ENCODE measurements at regions not wholly inside any gene's neighbourhood (a gene's known extent, or its start where the extent isn't known, plus 50 kb on each side); places are given as distances from the start of the nearest gene placed in this dataset.

DNA sequence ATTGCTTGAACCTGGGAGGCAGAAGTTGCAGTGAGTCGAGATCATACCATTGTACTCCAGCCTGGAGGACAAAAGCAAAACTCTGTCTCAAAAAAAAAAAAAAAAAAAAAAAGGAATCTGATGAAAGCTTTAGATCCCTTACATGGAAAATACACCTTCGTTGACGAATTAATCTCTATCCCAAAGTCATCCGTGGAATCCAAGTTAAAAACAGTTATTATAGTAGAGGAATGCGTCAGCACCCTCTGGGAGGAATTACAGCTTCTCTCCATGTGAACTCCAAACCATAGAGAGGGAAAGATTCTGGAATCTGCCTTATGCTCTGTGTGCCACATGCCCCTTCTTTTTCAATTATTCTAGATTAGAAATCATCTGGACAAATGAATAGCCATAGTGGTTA, 192.3 kb upstream of the C2CD4B start:
- FAIRE-seq: no peak
- no peak overlapping the region for H3K4me3 ChIP-seq (ENCODE audit: insufficient read depth, low read depth, low read length)
- H3K9me3 Mint-ChIP-seq (ENCODE audit: unreplicated experiment): no peaks in the 10 kb centered on the region

DNA sequence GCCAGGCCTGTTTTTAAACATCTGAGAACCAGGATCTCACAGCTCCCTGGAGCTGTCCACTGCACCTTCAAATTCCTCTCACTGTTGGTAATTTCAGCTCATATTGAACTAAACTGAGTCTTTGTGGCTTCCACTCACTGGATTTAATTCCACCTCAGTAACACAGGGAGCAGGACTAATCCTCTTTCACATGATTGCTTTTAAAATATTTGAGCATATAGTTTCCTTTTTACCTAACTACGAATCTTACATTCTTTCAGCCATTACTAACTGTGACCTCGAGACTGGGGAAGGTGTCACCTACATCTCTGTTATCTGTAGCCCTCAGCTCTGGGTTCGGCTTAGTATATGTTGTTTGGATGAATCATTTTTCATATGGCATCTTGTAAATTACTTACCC, 194.3 kb upstream of the C2CD4B start:
- no peaks in the 10 kb centered on the region for H3K36me3 ChIP-seq (ENCODE audit: insufficient read depth, low read length)
- TF ChIP-seq, protein P1, sequence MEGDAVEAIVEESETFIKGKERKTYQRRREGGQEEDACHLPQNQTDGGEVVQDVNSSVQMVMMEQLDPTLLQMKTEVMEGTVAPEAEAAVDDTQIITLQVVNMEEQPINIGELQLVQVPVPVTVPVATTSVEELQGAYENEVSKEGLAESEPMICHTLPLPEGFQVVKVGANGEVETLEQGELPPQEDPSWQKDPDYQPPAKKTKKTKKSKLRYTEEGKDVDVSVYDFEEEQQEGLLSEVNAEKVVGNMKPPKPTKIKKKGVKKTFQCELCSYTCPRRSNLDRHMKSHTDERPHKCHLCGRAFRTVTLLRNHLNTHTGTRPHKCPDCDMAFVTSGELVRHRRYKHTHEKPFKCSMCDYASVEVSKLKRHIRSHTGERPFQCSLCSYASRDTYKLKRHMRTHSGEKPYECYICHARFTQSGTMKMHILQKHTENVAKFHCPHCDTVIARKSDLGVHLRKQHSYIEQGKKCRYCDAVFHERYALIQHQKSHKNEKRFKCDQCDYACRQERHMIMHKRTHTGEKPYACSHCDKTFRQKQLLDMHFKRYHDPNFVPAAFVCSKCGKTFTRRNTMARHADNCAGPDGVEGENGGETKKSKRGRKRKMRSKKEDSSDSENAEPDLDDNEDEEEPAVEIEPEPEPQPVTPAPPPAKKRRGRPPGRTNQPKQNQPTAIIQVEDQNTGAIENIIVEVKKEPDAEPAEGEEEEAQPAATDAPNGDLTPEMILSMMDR (IDR thresholded peaks at IDR 0.05; ENCODE audit: insufficient read depth, low read depth, low read length): no peak
- TF ChIP-seq EZH2 (IDR thresholded peaks at IDR 0.05; ENCODE audit: insufficient read depth, low read length): no peak
- H2AFZ ChIP-seq (ENCODE audit: low read depth, low read length): no peak overlapping the region
- Mint-ChIP-seq H3K27me3 (ENCODE audit: low read depth, unreplicated experiment) (peaks cover 24% of the 10 kb centered on the region), H3K36me3 (ENCODE audit: low read depth, unreplicated experiment) (no peaks in the 10 kb centered on the region), H3K9me3 (ENCODE audit: unreplicated experiment) (no peaks in the 10 kb centered on the region), H3K4me1 (ENCODE audit: low read depth, unreplicated experiment) (no peaks in the 10 kb centered on the region), H3K27ac (ENCODE audit: unreplicated experiment) (no peak overlapping the region), H3K4me3 (ENCODE audit: unreplicated experiment) (no peak overlapping the region)
- H4K20me1 ChIP-seq (ENCODE audit: insufficient read depth, low read length): no peaks in the 10 kb centered on the region
- H3K4me2 ChIP-seq (ENCODE audit: low read length): no peak overlapping the region
- no peak for DNase-seq (ENCODE audit: low read depth)
- H3K4me3 ChIP-seq (ENCODE audit: insufficient read depth, low read depth, low read length): no peak overlapping the region
- no peak overlapping the region for H3K9ac ChIP-seq (ENCODE audit: low read length)
- H3K27me3 ChIP-seq (ENCODE audit: insufficient read depth, low read length): peaks cover 5% of the 10 kb centered on the region
- no peaks in the 10 kb centered on the region for H3K4me1 ChIP-seq (ENCODE audit: insufficient read depth, low read length)
- no peak for FAIRE-seq
- no peak overlapping the region for H3K27ac ChIP-seq (ENCODE audit: low read depth, low read length)
- no peaks in the 10 kb centered on the region for H3K79me2 ChIP-seq (ENCODE audit: insufficient read depth, low read length)
- no peaks in the 10 kb centered on the region for H3K9me3 ChIP-seq (ENCODE audit: insufficient read depth, low read depth, low read length)

More for the DNA sequence above, 192.3 kb upstream of the C2CD4B start:
- Mint-ChIP-seq H3K36me3 (ENCODE audit: low read depth, unreplicated experiment) (no peaks in the 10 kb centered on the region), H3K27me3 (ENCODE audit: low read depth, unreplicated experiment) (peaks cover 26% of the 10 kb centered on the region), H3K27ac (ENCODE audit: unreplicated experiment) (no peak overlapping the region), H3K4me3 (ENCODE audit: unreplicated experiment) (no peak overlapping the region), H3K4me1 (ENCODE audit: low read depth, unreplicated experiment) (no peaks in the 10 kb centered on the region)
- Histone ChIP-seq H3K79me2 (ENCODE audit: insufficient read depth, low read length) (no peaks in the 10 kb centered on the region), H3K4me2 (ENCODE audit: low read length) (no peak overlapping the region), H3K27ac (ENCODE audit: low read depth, low read length) (no peak overlapping the region), H3K4me1 (ENCODE audit: insufficient read depth, low read length) (no peaks in the 10 kb centered on the region), H3K27me3 (ENCODE audit: insufficient read depth, low read length) (peaks cover 7% of the 10 kb centered on the region), H3K9ac (ENCODE audit: low read length) (no peak overlapping the region), H4K20me1 (ENCODE audit: insufficient read depth, low read length) (no peaks in the 10 kb centered on the region), H3K9me3 (ENCODE audit: insufficient read depth, low read depth, low read length) (no peaks in the 10 kb centered on the region), H3K36me3 (ENCODE audit: insufficient read depth, low read length) (no peaks in the 10 kb centered on the region), H2AFZ (ENCODE audit: low read depth, low read length) (no peak overlapping the region)
- no peak for DNase-seq (ENCODE audit: low read depth)
- TF ChIP-seq, protein P1 (IDR thresholded peaks at IDR 0.05; ENCODE audit: insufficient read depth, low read depth, low read length): no peak
- TF ChIP-seq EZH2 (IDR thresholded peaks at IDR 0.05; ENCODE audit: insufficient read depth, low read length): no peak

DNA sequence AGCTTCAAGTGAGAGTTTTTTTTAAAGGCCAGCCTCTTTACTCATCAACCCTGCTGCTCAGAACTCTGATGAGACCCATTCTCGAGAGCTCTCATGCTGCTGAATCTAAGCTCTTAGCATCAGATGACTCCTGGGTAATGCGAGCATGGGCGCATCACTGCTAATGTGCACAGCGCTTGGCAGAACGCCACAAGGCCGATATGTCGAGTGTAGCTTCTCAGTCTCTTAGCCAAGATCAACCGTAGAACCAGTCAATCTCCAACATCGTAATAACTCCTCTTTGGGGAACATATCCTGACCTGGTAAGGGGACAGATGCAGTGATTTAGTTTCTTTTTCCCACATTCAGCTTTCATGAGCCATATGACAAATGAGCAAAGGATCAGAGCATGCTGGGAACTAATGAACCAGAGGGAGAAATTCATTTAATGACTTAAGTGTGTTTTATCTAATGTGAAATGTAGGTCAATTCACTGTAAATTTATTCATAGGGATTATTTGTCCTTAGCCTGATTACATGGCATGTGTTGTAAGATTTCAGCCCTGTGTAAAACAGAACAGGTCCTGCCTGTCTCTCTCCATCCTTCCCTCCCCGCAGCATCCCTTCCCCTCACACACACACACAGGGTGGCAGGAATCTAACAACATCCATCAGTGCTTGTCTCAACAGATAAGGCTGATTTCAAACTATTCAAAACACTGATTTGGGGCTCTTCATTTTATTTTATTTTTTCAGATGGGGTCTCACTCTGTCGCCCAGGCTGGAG, 195.4 kb upstream of the C2CD4B start:
- Mint-ChIP-seq H3K4me1 (ENCODE audit: low read depth, unreplicated experiment) (no peaks in the 10 kb centered on the region), H3K36me3 (ENCODE audit: low read depth, unreplicated experiment) (no peaks in the 10 kb centered on the region), H3K27ac (ENCODE audit: unreplicated experiment) (no peak overlapping the region), H3K9me3 (ENCODE audit: unreplicated experiment) (no peaks in the 10 kb centered on the region), H3K4me3 (ENCODE audit: unreplicated experiment) (no peak overlapping the region), H3K27me3 (ENCODE audit: low read depth, unreplicated experiment) (peaks cover 14% of the 10 kb centered on the region)
- H3K9ac ChIP-seq (ENCODE audit: low read length): no peak overlapping the region
- H2AFZ ChIP-seq (ENCODE audit: low read depth, low read length): no peak overlapping the region
- H3K4me1 ChIP-seq (ENCODE audit: insufficient read depth, low read length): no peaks in the 10 kb centered on the region
- no peaks in the 10 kb centered on the region for H3K79me2 ChIP-seq (ENCODE audit: insufficient read depth, low read length)
- no peak overlapping the region for H3K27ac ChIP-seq (ENCODE audit: low read depth, low read length)
- H3K27me3 ChIP-seq (ENCODE audit: insufficient read depth, low read length): peaks cover 6% of the 10 kb centered on the region
- no peaks in the 10 kb centered on the region for H4K20me1 ChIP-seq (ENCODE audit: insufficient read depth, low read length)
- DNase-seq (ENCODE audit: low read depth): no peak
- no peak for FAIRE-seq
- no peaks in the 10 kb centered on the region for H3K36me3 ChIP-seq (ENCODE audit: insufficient read depth, low read length)
- H3K9me3 ChIP-seq (ENCODE audit: insufficient read depth, low read depth, low read length): no peaks in the 10 kb centered on the region
- H3K4me2 ChIP-seq (ENCODE audit: low read length): no peak overlapping the region
- no peak overlapping the region for H3K4me3 ChIP-seq (ENCODE audit: insufficient read depth, low read depth, low read length)
- no peak for TF ChIP-seq EZH2 (IDR thresholded peaks at IDR 0.05; ENCODE audit: insufficient read depth, low read length)
- TF ChIP-seq, protein P1 (IDR thresholded peaks at IDR 0.05; ENCODE audit: insufficient read depth, low read depth, low read length): no peak
